HG02763 (cell line): ENCODE measurements at regions not wholly inside any gene's neighbourhood (a gene's known extent, or its start where the extent isn't known, plus 50 kb on each side); places are given as distances from the start of the nearest gene placed in this dataset.
"Not testable (repeated sequence)": the region's sequence is repeated elsewhere in the genome, so short reads cannot be mapped to it uniquely, and the experiment has no call there.

Experiments used
- ATAC-seq: cut with Tn5 transposase; IDR thresholded peaks from one replicate; pipeline ENCODE4 v1.9.1; 2021; ENCODE audit warnings: mild to moderate bottlenecking, moderate library complexity; ENCODE audit not compliant: unreplicated experiment

GRCh38 chr17:21550031-21550430, 142.3 kb upstream of the KCNJ18 start:
- ATAC-seq, result not testable (repeated sequence)

GRCh38 chr17:21551081-21551881, 141.0 kb upstream of the KCNJ18 start:
- ATAC-seq, result no peak

GRCh38 chr17:21558921-21559320, 133.4 kb upstream of the KCNJ18 start:
- ATAC-seq, result not testable (repeated sequence)

GRCh38 chr17:21564262-21564661, 128.1 kb upstream of the KCNJ18 start:
- no peak for ATAC-seq

- not testable (repeated sequence) for ATAC-seq
Observed at GRCh38 chr17:21564757-21565156, 127.6 kb upstream of the KCNJ18 start.

GRCh38 chr17:21570427-21570826, 121.9 kb upstream of the KCNJ18 start:
- not testable (repeated sequence) for ATAC-seq

- ATAC-seq, result not testable (repeated sequence)
Observed at GRCh38 chr17:21572148-21572547, 120.2 kb upstream of the KCNJ18 start.

GRCh38 chr17:21573271-21573960, 118.9 kb upstream of the KCNJ18 start:
- not testable (repeated sequence) for ATAC-seq

- ATAC-seq, result no peak
Observed at GRCh38 chr17:21573961-21574610, 118.2 kb upstream of the KCNJ18 start.

GRCh38 chr17:21574611-21575255, 117.6 kb upstream of the KCNJ18 start:
- not testable (repeated sequence) for ATAC-seq

- not testable (repeated sequence) for ATAC-seq
Observed at GRCh38 chr17:21578783-21579182, 113.5 kb upstream of the KCNJ18 start.

- no peak for ATAC-seq
Observed at GRCh38 chr17:21592774-21593173, 99.5 kb upstream of the KCNJ18 start.

GRCh38 chr17:21593452-21594105, 98.7 kb upstream of the KCNJ18 start:
- not testable (repeated sequence) for ATAC-seq

GRCh38 chr17:21595086-21595485, 97.2 kb upstream of the KCNJ18 start:
- ATAC-seq, result no peak

- no peak for ATAC-seq
Observed at GRCh38 chr17:21602176-21602575, 90.1 kb upstream of the KCNJ18 start.

- ATAC-seq, result not testable (repeated sequence)
Observed at GRCh38 chr17:21603292-21603691, 89.0 kb upstream of the KCNJ18 start.

GRCh38 chr17:21611443-21611842, 80.9 kb upstream of the KCNJ18 start:
- not testable (repeated sequence) for ATAC-seq

GRCh38 chr17:21612123-21613070, 79.9 kb upstream of the KCNJ18 start:
- ATAC-seq, result not testable (repeated sequence)

GRCh38 chr17:21613071-21613429, 79.3 kb upstream of the KCNJ18 start:
- no peak for ATAC-seq
